ENCODE measurements at regions not wholly inside any gene's neighbourhood (a gene's known extent, or its start where the extent isn't known, plus 50 kb on each side); places are given as distances from the start of the nearest gene placed in this dataset.

DNA sequence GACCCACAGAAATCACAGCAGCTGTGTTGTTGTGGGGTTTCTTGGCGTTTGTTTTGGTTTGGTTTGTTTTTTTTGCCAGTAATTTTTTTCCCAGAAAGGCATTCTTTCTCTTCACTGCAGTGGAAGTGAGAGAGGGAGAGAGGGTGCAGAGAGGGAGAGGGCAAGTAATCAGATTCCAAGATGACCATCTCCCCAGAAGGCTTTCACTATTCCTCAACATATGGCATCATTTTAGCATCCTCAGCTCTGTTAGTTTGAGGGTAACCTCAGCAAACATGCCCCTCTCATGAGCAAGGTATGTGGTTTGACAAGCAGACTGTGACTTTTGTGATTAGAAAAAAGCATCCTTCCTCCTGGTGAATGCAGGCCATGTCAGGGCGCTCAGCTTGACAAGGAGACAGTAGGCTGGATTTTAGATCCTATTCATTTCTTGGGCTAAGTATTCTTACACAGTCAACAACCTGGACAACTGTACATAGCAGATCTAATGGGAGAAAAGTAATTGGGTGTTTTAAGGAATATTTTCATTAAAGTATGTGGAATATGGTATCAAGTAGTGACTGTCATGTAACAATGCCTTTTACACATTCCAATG is 86.3 kb upstream of the PIK3CG start:
- TF ChIP-seq, protein P1, sequence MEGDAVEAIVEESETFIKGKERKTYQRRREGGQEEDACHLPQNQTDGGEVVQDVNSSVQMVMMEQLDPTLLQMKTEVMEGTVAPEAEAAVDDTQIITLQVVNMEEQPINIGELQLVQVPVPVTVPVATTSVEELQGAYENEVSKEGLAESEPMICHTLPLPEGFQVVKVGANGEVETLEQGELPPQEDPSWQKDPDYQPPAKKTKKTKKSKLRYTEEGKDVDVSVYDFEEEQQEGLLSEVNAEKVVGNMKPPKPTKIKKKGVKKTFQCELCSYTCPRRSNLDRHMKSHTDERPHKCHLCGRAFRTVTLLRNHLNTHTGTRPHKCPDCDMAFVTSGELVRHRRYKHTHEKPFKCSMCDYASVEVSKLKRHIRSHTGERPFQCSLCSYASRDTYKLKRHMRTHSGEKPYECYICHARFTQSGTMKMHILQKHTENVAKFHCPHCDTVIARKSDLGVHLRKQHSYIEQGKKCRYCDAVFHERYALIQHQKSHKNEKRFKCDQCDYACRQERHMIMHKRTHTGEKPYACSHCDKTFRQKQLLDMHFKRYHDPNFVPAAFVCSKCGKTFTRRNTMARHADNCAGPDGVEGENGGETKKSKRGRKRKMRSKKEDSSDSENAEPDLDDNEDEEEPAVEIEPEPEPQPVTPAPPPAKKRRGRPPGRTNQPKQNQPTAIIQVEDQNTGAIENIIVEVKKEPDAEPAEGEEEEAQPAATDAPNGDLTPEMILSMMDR (IDR thresholded peaks at IDR 0.05) = no peak
- TF ChIP-seq EZH2 (IDR thresholded peaks at IDR 0.05; ENCODE audit: borderline replicate concordance, insufficient read depth, low read depth, low read length, poor library complexity, severe bottlenecking) = no peak
